ENCODE measurements at regions not wholly inside any gene's neighbourhood (a gene's known extent, or its start where the extent isn't known, plus 50 kb on each side); places are given as distances from the start of the nearest gene placed in this dataset.

- Histone ChIP-seq H3K79me2 (ENCODE audit: insufficient read depth, low read length) (no peaks in the 10 kb centered on the region), H3K9me2 (replicated peaks; ENCODE audit: low read depth, low read length) (no peaks in the 10 kb centered on the region), H3K4me3 (ENCODE audit: low read length, poor library complexity, severe bottlenecking) (no peak overlapping the region), H3K9ac (ENCODE audit: low read depth, low read length, poor library complexity, severe bottlenecking) (no peak overlapping the region), H2AFZ (ENCODE audit: low read length) (no peak overlapping the region), H3K9me3 (ENCODE audit: insufficient read depth, low read depth, low read length) (no peaks in the 10 kb centered on the region), H3K4me1 (ENCODE audit: insufficient read depth, low read length, poor library complexity, severe bottlenecking) (no peaks in the 10 kb centered on the region), H3K36me3 (ENCODE audit: insufficient read depth, low read length) (no peaks in the 10 kb centered on the region), H4K20me1 (ENCODE audit: insufficient read depth, low read length, poor library complexity, severe bottlenecking) (no peaks in the 10 kb centered on the region), H3F3A (ENCODE audit: low read depth) (no peaks in the 10 kb centered on the region), H3K4me2 (ENCODE audit: low read depth, low read length, poor library complexity, severe bottlenecking) (no peak overlapping the region), H3K27me3 (ENCODE audit: insufficient read depth, low read length, poor library complexity, severe bottlenecking) (peaks cover 13% of the 10 kb centered on the region)
- TF ChIP-seq EZH2phosphoT487 (IDR thresholded peaks at IDR 0.05; ENCODE audit: borderline replicate concordance) (no peak), CTCF (conservative IDR thresholded peaks at IDR 0.05; ENCODE audit: low read length) (no peak)
Observed at GRCh38 chr9:96139592-96140295, 162.2 kb downstream of the HSD17B3 start.

GRCh38 chr9:96138616-96139015 is 163.4 kb downstream of the HSD17B3 start:
- Histone ChIP-seq H3K9ac (ENCODE audit: low read depth, low read length, poor library complexity, severe bottlenecking) (no peak overlapping the region), H3K36me3 (ENCODE audit: insufficient read depth, low read length) (no peaks in the 10 kb centered on the region), H2AFZ (ENCODE audit: low read length) (no peak overlapping the region), H3K4me2 (ENCODE audit: low read depth, low read length, poor library complexity, severe bottlenecking) (no peak overlapping the region), H4K20me1 (ENCODE audit: insufficient read depth, low read length, poor library complexity, severe bottlenecking) (no peaks in the 10 kb centered on the region), H3K27me3 (ENCODE audit: insufficient read depth, low read length, poor library complexity, severe bottlenecking) (peaks cover 13% of the 10 kb centered on the region), H3K4me3 (ENCODE audit: low read length, poor library complexity, severe bottlenecking) (no peak overlapping the region), H3K9me2 (replicated peaks; ENCODE audit: low read depth, low read length) (no peaks in the 10 kb centered on the region), H3F3A (ENCODE audit: low read depth) (no peaks in the 10 kb centered on the region), H3K4me1 (ENCODE audit: insufficient read depth, low read length, poor library complexity, severe bottlenecking) (no peaks in the 10 kb centered on the region), H3K9me3 (ENCODE audit: insufficient read depth, low read depth, low read length) (no peaks in the 10 kb centered on the region), H3K79me2 (ENCODE audit: insufficient read depth, low read length) (no peaks in the 10 kb centered on the region)
- TF ChIP-seq EZH2phosphoT487 (IDR thresholded peaks at IDR 0.05; ENCODE audit: borderline replicate concordance) (no peak), CTCF (conservative IDR thresholded peaks at IDR 0.05; ENCODE audit: low read length) (no peak)

- no peaks in the 10 kb centered on the region for H4K20me1 ChIP-seq (ENCODE audit: insufficient read depth, low read length, poor library complexity, severe bottlenecking)
- no peaks in the 10 kb centered on the region for H3K4me1 ChIP-seq (ENCODE audit: insufficient read depth, low read length, poor library complexity, severe bottlenecking)
- H2AFZ ChIP-seq (ENCODE audit: low read length), result no peak overlapping the region
- H3K4me2 ChIP-seq (ENCODE audit: low read depth, low read length, poor library complexity, severe bottlenecking), result no peak overlapping the region
- TF ChIP-seq CTCF (conservative IDR thresholded peaks at IDR 0.05; ENCODE audit: low read length) (no peak), EZH2phosphoT487 (IDR thresholded peaks at IDR 0.05; ENCODE audit: borderline replicate concordance) (no peak)
- H3K27me3 ChIP-seq (ENCODE audit: insufficient read depth, low read length, poor library complexity, severe bottlenecking), result peaks cover 17% of the 10 kb centered on the region
- H3K9me3 ChIP-seq (ENCODE audit: insufficient read depth, low read depth, low read length), result no peaks in the 10 kb centered on the region
- no peak overlapping the region for H3K4me3 ChIP-seq (ENCODE audit: low read length, poor library complexity, severe bottlenecking)
- no peaks in the 10 kb centered on the region for H3F3A ChIP-seq (ENCODE audit: low read depth)
- no peaks in the 10 kb centered on the region for H3K9me2 ChIP-seq (replicated peaks; ENCODE audit: low read depth, low read length)
- no peaks in the 10 kb centered on the region for H3K36me3 ChIP-seq (ENCODE audit: insufficient read depth, low read length)
- no peaks in the 10 kb centered on the region for H3K79me2 ChIP-seq (ENCODE audit: insufficient read depth, low read length)
- no peak overlapping the region for H3K9ac ChIP-seq (ENCODE audit: low read depth, low read length, poor library complexity, severe bottlenecking)
Observed at GRCh38 chr9:96137671-96138429, 164.1 kb downstream of the HSD17B3 start.

All from Loucy (cell line).